Trophoblast cell (in vitro differentiated cells and primary cell): ENCODE measurements at regions not wholly inside any gene's neighbourhood (a gene's known extent, or its start where the extent isn't known, plus 50 kb on each side); places are given as distances from the start of the nearest gene placed in this dataset.

ENCODE experiments used
- DNase-seq, 2 donors: peaks; one replicate each; pipeline ENCODE4 v3.0.0-alpha.2; 2016
- H2AFZ ChIP-seq: 2 replicates; pipeline ENCODE4 v1.6.1; 2013; ENCODE audit warnings: low read length, moderate library complexity, mild to moderate bottlenecking; ENCODE audit not compliant: insufficient read depth, poor library complexity
- H2AK5ac ChIP-seq: 2 replicates; pipeline ENCODE4 v1.6.1; 2013; ENCODE audit warnings: mild to moderate bottlenecking, low read length
- H2BK120ac ChIP-seq: 2 replicates; pipeline ENCODE4 v1.6.1; 2013; ENCODE audit warnings: low read length, mild to moderate bottlenecking, moderate library complexity; ENCODE audit not compliant: insufficient read depth, poor library complexity
- H2BK12ac ChIP-seq: 2 replicates; pipeline ENCODE4 v1.6.1; 2013; ENCODE audit warnings: mild to moderate bottlenecking, low read length, moderate library complexity
- H2BK5ac ChIP-seq: 2 replicates; pipeline ENCODE4 v1.6.1; 2013; ENCODE audit warnings: low read length, low read depth, moderate library complexity, mild to moderate bottlenecking; ENCODE audit not compliant: poor library complexity
- H3K14ac ChIP-seq: 2 replicates; pipeline ENCODE4 v1.6.1; 2013; ENCODE audit warnings: mild to moderate bottlenecking, low read length
- H3K18ac ChIP-seq: 2 replicates; pipeline ENCODE4 v1.6.1; 2013; ENCODE audit warnings: mild to moderate bottlenecking, low read length
- H3K23ac ChIP-seq: 2 replicates; pipeline ENCODE4 v1.6.1; 2013; ENCODE audit warnings: low read length
- H3K27ac ChIP-seq: 2 replicates; pipeline ENCODE4 v1.5.1; 2013; ENCODE audit warnings: low read depth, mild to moderate bottlenecking, inconsistent platforms, low read length, moderate library complexity
- H3K27me3 ChIP-seq: 2 replicates; pipeline ENCODE4 v1.6.1; 2013; ENCODE audit warnings: inconsistent platforms, mild to moderate bottlenecking, low read length, moderate library complexity; ENCODE audit not compliant: insufficient read depth
- H3K36me3 ChIP-seq, 2 experiments: 1 replicate in 1 of 2; 2 replicates in 1 of 2; pipeline ENCODE4 v1.6.1; 2013; ENCODE audit warnings: low read length in 2 of 2, mild to moderate bottlenecking in 2 of 2, moderate library complexity in 1 of 2; ENCODE audit not compliant: insufficient read depth in 2 of 2, control insufficient read depth in 1 of 2
- H3K4ac ChIP-seq: 2 replicates; pipeline ENCODE4 v1.6.1; 2013; ENCODE audit warnings: low read depth, mild to moderate bottlenecking, low read length, moderate library complexity
- H3K4me1 ChIP-seq, 2 experiments: 1 replicate in 1 of 2; 2 replicates in 1 of 2; pipeline ENCODE4 v1.6.1; 2013; ENCODE audit warnings: low read length in 2 of 2, mild to moderate bottlenecking in 2 of 2, moderate library complexity in 1 of 2; ENCODE audit not compliant: insufficient read depth in 2 of 2, control insufficient read depth in 1 of 2
- H3K4me2 ChIP-seq: 2 replicates; pipeline ENCODE4 v1.6.1; 2013; ENCODE audit warnings: inconsistent platforms, mild to moderate bottlenecking, low read length, moderate library complexity
- H3K4me3 ChIP-seq: 2 replicates; pipeline ENCODE4 v1.5.1; 2013; ENCODE audit warnings: mild to moderate bottlenecking, low read depth, low read length, inconsistent platforms
- H3K79me1 ChIP-seq: one replicate; pipeline ENCODE4 v1.6.1; 2013; ENCODE audit warnings: low read length
- H3K79me2 ChIP-seq: 2 replicates; pipeline ENCODE4 v1.6.1; 2013; ENCODE audit warnings: low read length, mild to moderate bottlenecking; ENCODE audit not compliant: control insufficient read depth, insufficient read depth, poor library complexity
- H3K9ac ChIP-seq: 2 replicates; pipeline ENCODE4 v1.6.1; 2013; ENCODE audit warnings: mild to moderate bottlenecking, low read length
- H3K9me3 ChIP-seq: 2 replicates; pipeline ENCODE4 v1.6.1; 2013; ENCODE audit warnings: low read depth, mild to moderate bottlenecking, control low read depth, inconsistent platforms, low read length; ENCODE audit not compliant: insufficient read depth
- H4K12ac ChIP-seq: 2 replicates; pipeline ENCODE4 v1.6.1; 2013; ENCODE audit warnings: low read depth, mild to moderate bottlenecking, low read length, moderate library complexity
- H4K8ac ChIP-seq: 2 replicates; pipeline ENCODE4 v1.6.1; 2013; ENCODE audit warnings: low read depth, mild to moderate bottlenecking, low read length, moderate library complexity
- H4K91ac ChIP-seq: one replicate; pipeline ENCODE4 v1.6.1; 2013; ENCODE audit warnings: low read depth, mild to moderate bottlenecking, low read length, moderate library complexity
- WGBS: extraction: QIAGEN DNeasy Blood & Tissue Kit; methylation state at CpG from one replicate; pipeline ENCODE4 v1.1.7; 2013; ENCODE audit warnings: missing lambda C conversion rate; ENCODE audit not compliant: insufficient read length, insufficient coverage; ENCODE audit errors: extremely low coverage; 5-methylcytosine and 5-hydroxymethylcytosine counted together

DNA sequence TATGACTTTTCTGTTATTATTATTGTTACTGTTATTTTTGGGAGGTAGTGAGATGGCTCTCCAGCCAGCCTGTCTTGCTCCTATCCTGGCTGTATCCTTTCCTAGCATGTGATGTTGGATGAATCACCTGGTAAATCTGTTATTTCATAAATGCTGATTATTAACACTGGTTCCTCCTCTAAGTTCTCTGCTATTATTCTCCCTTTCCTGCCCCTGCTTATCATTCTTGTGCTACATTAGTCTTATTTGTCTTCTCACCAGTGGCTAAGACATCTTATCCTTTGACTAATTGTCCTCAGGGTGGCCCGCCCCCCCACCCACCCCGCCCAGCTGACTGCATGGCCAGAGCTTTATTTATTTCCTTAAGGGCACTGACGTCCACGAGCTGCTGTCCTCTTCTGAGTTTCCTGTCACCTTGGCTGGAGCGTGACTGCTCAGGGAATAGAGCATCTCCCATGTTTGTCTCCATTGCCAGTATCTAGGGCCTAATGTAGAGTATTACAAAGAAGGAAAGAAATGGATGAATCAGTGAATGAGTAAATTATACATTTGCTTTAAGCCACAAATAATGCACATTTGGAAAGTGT lies 110.1 kb upstream of the KLF6 start:
- Histone ChIP-seq H3K23ac (no peak overlapping the region), H3K4me2 (no peak overlapping the region), H2BK5ac (peak overlapping the region; percentile 76), H4K8ac (no peak overlapping the region), H3K4ac (no peak overlapping the region), H3K27ac (peak overlapping the region; percentile 74), H3K79me2 (no peaks in the 10 kb centered on the region), H3K9me3 (no peaks in the 10 kb centered on the region), H3K36me3 (no peaks in the 10 kb centered on the region), H4K12ac (no peak overlapping the region), H2BK120ac (no peak overlapping the region), H3K27me3 (no peaks in the 10 kb centered on the region), H2AFZ (no peak overlapping the region), H3K4me3 (no peak overlapping the region), H3K4me1 (peaks cover 12 to 16% of the 10 kb centered on the region in 2 experiments), H4K91ac (peak overlapping the region; percentile 91), H3K9ac (no peak overlapping the region), H3K79me1 (peaks cover 39% of the 10 kb centered on the region), H2AK5ac (no peak overlapping the region), H3K14ac (no peak overlapping the region), H3K18ac (no peak overlapping the region), H2BK12ac (peak overlapping the region; percentile 2)
- no peak for DNase-seq
- WGBS, result no CpG with 5 or more reads among the region's 5 CpGs

DNA sequence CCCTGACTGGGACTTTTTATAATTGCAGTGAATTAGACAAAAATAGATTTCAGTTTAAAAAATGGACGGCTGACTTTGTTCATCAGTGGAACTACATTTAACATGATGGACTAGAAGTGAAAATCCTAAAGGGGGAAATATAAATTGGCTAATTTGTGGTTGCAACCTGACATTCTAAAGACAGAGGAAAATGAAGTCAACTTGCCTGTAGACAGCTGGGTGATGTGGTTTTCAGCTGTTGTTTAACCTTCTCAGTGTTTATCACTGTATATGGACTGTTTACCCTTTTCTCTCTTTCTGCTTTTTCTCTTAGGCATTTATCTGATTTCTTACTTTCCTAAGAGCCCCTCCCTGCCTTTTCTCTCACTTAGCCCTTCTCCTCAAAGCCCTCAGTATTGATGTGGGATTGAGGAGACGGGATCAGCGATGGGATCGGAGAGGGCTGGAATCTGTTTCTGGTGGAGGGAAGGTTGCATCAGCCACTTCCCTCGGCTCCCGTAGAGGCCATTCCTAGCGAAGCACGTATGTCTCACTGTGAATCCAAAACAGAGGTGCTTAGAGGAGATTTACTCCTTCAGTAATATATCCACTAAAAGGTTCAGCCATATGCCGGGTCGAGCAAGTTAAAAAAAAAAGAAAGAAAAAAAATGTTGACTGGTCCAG lies 109.0 kb upstream of the KLF6 start:
- Histone ChIP-seq H3K36me3 (no peaks in the 10 kb centered on the region), H2AK5ac (no peak overlapping the region), H3K27ac (peak overlapping the region; percentile 74), H2BK120ac (peak overlapping the region; percentile 5), H3K4ac (no peak overlapping the region), H3K14ac (no peak overlapping the region), H3K4me1 (peaks cover 12 to 13% of the 10 kb centered on the region in 2 experiments), H4K12ac (no peak overlapping the region), H3K18ac (no peak overlapping the region), H3K27me3 (no peaks in the 10 kb centered on the region), H2BK5ac (no peak overlapping the region), H2BK12ac (no peak overlapping the region), H3K9ac (no peak overlapping the region), H4K91ac (no peak overlapping the region), H4K8ac (no peak overlapping the region), H2AFZ (no peak overlapping the region), H3K23ac (no peak overlapping the region), H3K4me3 (no peak overlapping the region), H3K79me2 (no peaks in the 10 kb centered on the region), H3K79me1 (peaks cover 37% of the 10 kb centered on the region), H3K4me2 (no peak overlapping the region), H3K9me3 (no peaks in the 10 kb centered on the region)
- no CpG with 5 or more reads among the region's 10 CpGs for WGBS
- peak in 1 of 2 donors; percentile 63 for DNase-seq

DNA sequence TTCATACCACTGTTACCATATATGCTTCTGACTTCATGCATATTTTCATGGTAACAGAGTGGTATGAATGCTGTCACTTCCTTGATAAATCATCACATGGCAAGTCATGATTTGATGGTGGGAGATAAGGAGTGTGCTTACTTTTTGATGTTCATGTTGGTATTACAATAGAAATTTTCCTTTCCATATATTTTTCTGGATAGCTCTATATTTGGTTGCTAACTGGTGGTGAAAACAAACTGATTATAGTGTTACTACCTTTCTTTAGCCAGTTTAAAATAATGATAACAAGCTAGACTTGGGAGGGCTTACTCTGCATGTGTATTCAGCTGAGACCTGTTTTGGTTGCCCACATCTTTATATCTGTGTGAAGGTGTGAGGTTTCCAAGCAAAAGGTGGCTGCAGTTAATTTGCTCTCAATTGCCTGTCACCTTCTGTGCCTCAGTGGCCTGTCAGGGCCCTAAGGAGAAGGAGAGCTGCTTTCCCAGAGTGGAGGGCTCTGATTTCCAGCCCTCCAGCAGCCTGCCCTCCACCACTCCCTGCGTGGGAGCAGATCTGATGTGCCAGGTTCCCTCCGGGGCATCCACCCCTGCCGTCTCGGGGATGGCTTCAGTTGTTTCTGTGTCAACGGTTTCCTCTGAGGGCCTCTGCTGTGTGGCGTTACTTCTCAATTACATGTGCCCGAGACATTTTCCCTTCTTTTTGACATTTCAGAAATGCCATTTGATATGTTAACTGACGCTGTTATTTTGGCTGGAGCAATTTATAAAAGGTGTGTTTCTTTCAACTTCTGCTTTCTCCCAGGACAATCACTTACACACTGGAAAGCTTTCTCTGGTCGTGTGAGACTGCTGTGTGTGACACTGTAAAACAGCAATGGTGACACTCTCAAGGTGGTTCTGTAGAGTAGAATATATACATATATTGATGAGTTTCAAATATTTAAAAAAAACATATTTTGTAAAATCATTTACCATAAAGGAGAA lies 107.7 kb upstream of the KLF6 start:
- Histone ChIP-seq H2AFZ (no peak overlapping the region), H4K8ac (no peak overlapping the region)

DNA sequence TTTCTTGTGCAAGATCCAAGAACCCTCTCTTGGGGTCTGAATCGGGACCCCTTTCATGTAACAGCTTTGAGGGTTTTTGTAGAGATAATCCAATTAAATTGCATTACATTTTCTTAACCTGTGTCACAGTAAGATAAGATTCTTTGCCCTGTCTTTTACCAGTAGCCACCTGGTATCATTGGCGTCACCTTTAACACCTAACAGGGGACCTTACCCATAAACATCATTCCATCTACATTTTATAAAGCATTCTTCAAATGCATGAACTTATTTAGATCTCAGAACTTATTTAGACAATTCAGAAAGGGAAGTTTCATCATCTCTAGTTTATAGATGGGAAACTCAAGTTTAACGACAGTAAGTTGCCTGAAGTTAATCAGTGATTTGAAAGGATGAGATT lies 106.4 kb upstream of the KLF6 start:
- H4K91ac ChIP-seq, result peak overlapping the region; percentile 91

More for the DNA sequence above, 107.7 kb upstream of the KLF6 start:
- H2AK5ac ChIP-seq, result peak overlapping the region; percentile 28
- no CpG with 5 or more reads among the region's 9 CpGs for WGBS
- no peaks in the 10 kb centered on the region for H3K36me3 ChIP-seq
- peak overlapping the region; percentile 6 for H3K14ac ChIP-seq
- H3K9ac ChIP-seq, result no peak overlapping the region
- no peak overlapping the region for H3K23ac ChIP-seq
- H3K18ac ChIP-seq, result peak overlapping the region; percentile 9
- H3K4me3 ChIP-seq, result no peak overlapping the region
- H3K79me1 ChIP-seq, result peaks cover 40% of the 10 kb centered on the region
- no peaks in the 10 kb centered on the region for H3K27me3 ChIP-seq
- peak overlapping the region; percentile 67 for H2BK12ac ChIP-seq
- H3K4me1 ChIP-seq, result peaks cover 5 to 9% of the 10 kb centered on the region in 2 experiments
- peak overlapping the region; percentile 7 for H2BK5ac ChIP-seq
- peak overlapping the region; percentile 50 for H2BK120ac ChIP-seq
- no peaks in the 10 kb centered on the region for H3K9me3 ChIP-seq
- H3K27ac ChIP-seq, result no peak overlapping the region
- peaks cover 1% of the 10 kb centered on the region for H3K79me2 ChIP-seq
- H4K91ac ChIP-seq, result peak overlapping the region; percentile 76
- H3K4ac ChIP-seq, result no peak overlapping the region
- no peak overlapping the region for H3K4me2 ChIP-seq
- DNase-seq, result peak in 1 of 2 donors; percentile 74
- H4K12ac ChIP-seq, result no peak overlapping the region

More for the DNA sequence above, 106.4 kb upstream of the KLF6 start:
- Histone ChIP-seq H3K9ac (no peak overlapping the region), H2BK5ac (peak overlapping the region; percentile 21), H3K36me3 (no peaks in the 10 kb centered on the region), H3K9me3 (no peaks in the 10 kb centered on the region), H3K14ac (peak overlapping the region; percentile 25), H2BK12ac (peak overlapping the region; percentile 65), H3K18ac (no peak overlapping the region), H3K4me3 (no peak overlapping the region), H4K12ac (no peak overlapping the region), H3K27ac (no peak overlapping the region), H3K79me1 (peaks cover 46% of the 10 kb centered on the region), H2BK120ac (peak overlapping the region; percentile 79), H3K4ac (peak overlapping the region; percentile 33), H2AFZ (no peak overlapping the region), H2AK5ac (no peak overlapping the region), H3K27me3 (no peaks in the 10 kb centered on the region), H3K79me2 (peaks cover 1% of the 10 kb centered on the region), H3K23ac (no peak overlapping the region), H3K4me2 (no peak overlapping the region), H4K8ac (no peak overlapping the region), H3K4me1 (peaks cover 12 to 17% of the 10 kb centered on the region in 2 experiments)
- DNase-seq, result peak; percentile 68 to 89
- no CpG with 5 or more reads among the region's 3 CpGs for WGBS
